B cell (primary cell): ENCODE measurements at regions not wholly inside any gene's neighbourhood (a gene's known extent, or its start where the extent isn't known, plus 50 kb on each side); places are given as distances from the start of the nearest gene placed in this dataset.

ENCODE experiments used
- ATAC-seq: fragments of 200-7000 bp; cut with Tn5 transposase; one replicate; pipeline ENCODE4 v1.10.0; 2021; ENCODE audit warnings: low read depth, mild to moderate bottlenecking, moderate number of reproducible peaks, moderate library complexity
- CTCF ChIA-PET: fragments of 350-600 bp; sonication (Branson Sonifier 250); formaldehyde crosslinking; loops from one replicate; lab custom pipeline; 2021; ENCODE audit warnings: antibody characterized with exemption, inconsistent platforms; lab: Charles Lee
- POLR2A ChIA-PET: fragments of 350-600 bp; sonication (Branson Sonifier 250); formaldehyde crosslinking; loops from one replicate; lab custom pipeline; 2021; ENCODE audit warnings: antibody characterized with exemption; lab: Charles Lee
- DNase-seq: peaks from one replicate; pipeline ENCODE4 v3.0.0; 2013
- H2AFZ ChIP-seq: 2 replicates; pipeline ENCODE4 v1.6.1; 2012; ENCODE audit warnings: mild to moderate bottlenecking, low read depth, low read length; ENCODE audit not compliant: insufficient read depth, poor library complexity, severe bottlenecking
- H3K27ac ChIP-seq, 2 donors: 1 replicate in 1 of 2; 2 replicates in 1 of 2; pipeline ENCODE4 v1.5.1; 2012 to 2013; ENCODE audit warnings: low read length in 2 of 2, mild to moderate bottlenecking in 2 of 2, moderate library complexity in 1 of 2
- H3K27me3 ChIP-seq, 4 experiments: fragments of 200-600 bp in 1 of 4; sonication (generic) in 1 of 4; replicated peaks in 1 of 4; 1 replicate in 2 of 4; 2 replicates in 2 of 4; pipeline versions ENCODE4 v1.6.1 to v1.7.0; 2013 to 2016; ENCODE audit warnings: low read length in 3 of 4, mild to moderate bottlenecking in 2 of 4, mixed read lengths in 1 of 4, moderate library complexity in 1 of 4; ENCODE audit not compliant: insufficient read depth in 4 of 4, control insufficient read depth in 3 of 4; ENCODE audit errors: control extremely low read depth in 1 of 4
- H3K36me3 ChIP-seq, 2 experiments: replicated peaks in 1 of 2; 1 replicate in 1 of 2; 2 replicates in 1 of 2; pipeline versions ENCODE4 v1.6.1 to v1.7.1; 2013; ENCODE audit warnings: low read length in 1 of 2; ENCODE audit not compliant: insufficient read depth in 2 of 2, control insufficient read depth in 1 of 2; ENCODE audit errors: control extremely low read depth in 1 of 2, extremely low read depth in 1 of 2
- H3K4me1 ChIP-seq, 2 donors: fragments of 200-600 bp in 1 of 2; sonication (generic) in 1 of 2; 1 replicate in 1 of 2; 2 replicates in 1 of 2; pipeline versions ENCODE4 v1.5.1 to v1.6.1; 2013 to 2017; ENCODE audit warnings: low read length in 2 of 2; ENCODE audit not compliant: control insufficient read depth in 2 of 2, insufficient read depth in 2 of 2
- H3K4me2 ChIP-seq: replicated peaks from 2 replicates; pipeline ENCODE3; 2012; ENCODE audit warnings: mild to moderate bottlenecking, low read depth, low read length; ENCODE audit not compliant: poor library complexity, severe bottlenecking
- H3K4me3 ChIP-seq, 5 experiments: fragments of 200-600 bp in 1 of 5; sonication (generic) in 1 of 5; 1 replicate in 3 of 5; 2 replicates in 2 of 5; pipeline versions ENCODE4 v1.5.1 to v1.7.0; 2011 to 2016; ENCODE audit warnings: low read length in 4 of 5, mild to moderate bottlenecking in 4 of 5, low read depth in 2 of 5, control low read depth in 1 of 5, moderate library complexity in 1 of 5; ENCODE audit not compliant: insufficient read depth in 1 of 5; ENCODE audit errors: control extremely low read depth in 1 of 5, extremely low read depth in 1 of 5
- H3K79me2 ChIP-seq: fragments of 200-600 bp; sonication (generic); one replicate; pipeline ENCODE4 v1.6.0; 2016; ENCODE audit warnings: low read length; ENCODE audit not compliant: control insufficient read depth, insufficient read depth
- H3K9ac ChIP-seq: fragments of 200-600 bp; sonication (generic); 2 replicates; pipeline ENCODE4 v1.6.1; 2017; ENCODE audit warnings: mild to moderate bottlenecking, low read length, moderate library complexity
- H3K9me3 ChIP-seq, 3 donors: one replicate each; pipeline versions ENCODE4 v1.6.1 to v1.7.1; 2013; ENCODE audit warnings: low read length in 2 of 3; ENCODE audit not compliant: control insufficient read depth in 2 of 3, insufficient read depth in 1 of 3; ENCODE audit errors: control extremely low read depth in 1 of 3
- H4K20me1 ChIP-seq: 2 replicates; pipeline ENCODE4 v1.6.0; 2012; ENCODE audit warnings: mild to moderate bottlenecking, low read length; ENCODE audit not compliant: insufficient read depth, control insufficient read depth, poor library complexity, severe bottlenecking
- H3K27ac Mint-ChIP-seq: one replicate; pipeline ENCODE4 v1.8.0; 2021; ENCODE audit warnings: mixed read lengths
- H3K27me3 Mint-ChIP-seq: one replicate; pipeline ENCODE4 v1.8.0; 2021; ENCODE audit warnings: mixed read lengths
- H3K4me1 Mint-ChIP-seq: one replicate; pipeline ENCODE4 v1.8.0; 2021; ENCODE audit warnings: mixed read lengths
- H3K4me3 Mint-ChIP-seq: one replicate; pipeline ENCODE4 v1.8.0; 2021; ENCODE audit warnings: mixed read lengths
- H3K9me3 Mint-ChIP-seq: one replicate; pipeline ENCODE4 v1.8.0; 2022; ENCODE audit warnings: mixed read lengths; ENCODE audit not compliant: insufficient read depth
- CTCF ChIP-seq: fragments of 200-600 bp; IDR thresholded peaks from one replicate; pipeline ENCODE4 v1.8.0; 2022; ENCODE audit warnings: antibody characterized with exemption, mild to moderate bottlenecking
- EZH2 ChIP-seq: IDR thresholded peaks from 2 replicates; pipeline ENCODE4 v1.6.1; 2012; ENCODE audit warnings: borderline replicate concordance, low read depth, mild to moderate bottlenecking, moderate library complexity, low read length; ENCODE audit not compliant: insufficient read depth, poor library complexity, severe bottlenecking
- WGBS: methylation state at CpG from one replicate; pipeline ENCODE4 v1.1.5; 2013; ENCODE audit warnings: missing lambda C conversion rate; ENCODE audit not compliant: insufficient coverage; 5-methylcytosine and 5-hydroxymethylcytosine counted together
- intact Hi-C: fragments of 100-400 bp; cut with micrococcal nuclease; formaldehyde crosslinking; loops from one replicate; pipeline ENCODE4 v1.10.0; 2022

GRCh38 chr11:69423611-69424385, 57.7 kb upstream of the LINC01488 start:
- no peaks in the 10 kb centered on the region for H3K36me3 ChIP-seq
- H2AFZ ChIP-seq: no peak overlapping the region
- H3K9me3 Mint-ChIP-seq: peaks cover 8% of the 10 kb centered on the region
- TF ChIP-seq EZH2 (no peak), CTCF (no peak)
- ChIA-PET POLR2A (no interaction called here), CTCF (no interaction called here)
- H3K4me3 Mint-ChIP-seq: no peak overlapping the region
- 97% methylated on average over 10 of the region's 12 CpGs for WGBS
- H3K4me1 Mint-ChIP-seq: no peaks in the 10 kb centered on the region
- no peak overlapping the region for H3K4me3 ChIP-seq
- no peak overlapping the region for H3K27ac ChIP-seq
- intact Hi-C loops: no loop called here
- H3K27me3 ChIP-seq: peaks cover 0 to 5% (median 1%) of the 10 kb centered on the region in 4 experiments
- peaks cover 0 to 22% (median 11%) of the 10 kb centered on the region in 3 donors for H3K9me3 ChIP-seq
- peaks cover 2% of the 10 kb centered on the region for H3K27me3 Mint-ChIP-seq
- H3K4me1 ChIP-seq: no peaks in the 10 kb centered on the region
- DNase-seq: no peak
- H3K9ac ChIP-seq: no peak overlapping the region
- H3K4me2 ChIP-seq: no peak overlapping the region
- H3K79me2 ChIP-seq: no peaks in the 10 kb centered on the region
- no peak for ATAC-seq
- H3K27ac Mint-ChIP-seq: no peak overlapping the region
- no peaks in the 10 kb centered on the region for H4K20me1 ChIP-seq

GRCh38 chr11:69424748-69425147, 56.7 kb upstream of the LINC01488 start:
- CTCF ChIA-PET: no interaction called here
- no peak overlapping the region for H3K27ac Mint-ChIP-seq
- TF ChIP-seq EZH2: no peak
- no peak for TF ChIP-seq CTCF

More at GRCh38 chr11:69424748-69425147, 56.7 kb upstream of the LINC01488 start:
- no peaks in the 10 kb centered on the region for H3K36me3 ChIP-seq
- no peaks in the 10 kb centered on the region for H3K79me2 ChIP-seq
- no peak overlapping the region for H3K4me3 ChIP-seq
- Mint-ChIP-seq H3K4me1 (no peaks in the 10 kb centered on the region), H3K9me3 (peaks cover 8% of the 10 kb centered on the region), H3K27me3 (peaks cover 7% of the 10 kb centered on the region), H3K4me3 (no peak overlapping the region)
- H3K4me2 ChIP-seq: no peak overlapping the region
- H3K27ac ChIP-seq: no peak overlapping the region
- DNase-seq (no peak), ATAC-seq (no peak)
- intact Hi-C loops: no loop called here
- peaks cover 0 to 22% (median 11%) of the 10 kb centered on the region in 3 donors for H3K9me3 ChIP-seq
- POLR2A ChIA-PET: no interaction called here
- no peak overlapping the region for H3K9ac ChIP-seq
- WGBS: 95% methylated on average over 3 of the region's 3 CpGs
- H3K4me1 ChIP-seq: no peaks in the 10 kb centered on the region
- H2AFZ ChIP-seq: no peak overlapping the region
- peaks cover 0 to 7% (median 1%) of the 10 kb centered on the region in 4 experiments for H3K27me3 ChIP-seq
- no peaks in the 10 kb centered on the region for H4K20me1 ChIP-seq
